ENCODE measurements at regions not wholly inside any gene's neighbourhood (a gene's known extent, or its start where the extent isn't known, plus 50 kb on each side); places are given as distances from the start of the nearest gene placed in this dataset.
"Not testable (repeated sequence)": the region's sequence is repeated elsewhere in the genome, so short reads cannot be mapped to it uniquely, and the experiment has no call there.

GRCh38 chr7:142440219-142440905, 182.5 kb upstream of the PRSS58 start:
- DNase-seq (ENCODE audit: low read depth): peak; percentile 41
- no peak for TF ChIP-seq CTCF (conservative IDR thresholded peaks at IDR 0.05; ENCODE audit: low read depth, low read length)
- no peak overlapping the region for H3K4me3 ChIP-seq (ENCODE audit: low read depth, low read length)

DNA sequence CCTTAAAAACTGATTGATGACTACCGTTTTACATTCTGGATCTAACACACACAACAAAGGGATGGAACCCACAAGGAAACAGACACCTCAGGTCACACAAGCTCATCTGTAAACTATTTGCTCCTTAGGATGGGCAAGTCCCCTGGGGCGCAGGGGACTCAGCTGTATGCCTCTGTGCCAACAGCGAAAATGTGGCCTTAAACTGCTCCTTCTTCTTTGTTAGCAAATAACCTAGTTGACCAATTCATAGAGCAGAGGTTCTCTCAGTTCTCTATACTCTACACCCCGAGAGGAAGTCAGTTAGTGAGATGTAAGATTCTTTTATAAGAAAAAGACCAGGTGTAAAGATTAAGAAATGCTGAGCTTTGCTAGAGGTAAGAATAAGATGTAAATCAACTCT, 181.9 kb upstream of the PRSS58 start:
- no peak for DNase-seq (ENCODE audit: low read depth)
- no peak overlapping the region for H3K4me3 ChIP-seq (ENCODE audit: low read depth, low read length)

GRCh38 chr7:142438923-142439515, 181.2 kb upstream of the PRSS58 start:
- no peak for TF ChIP-seq CTCF (conservative IDR thresholded peaks at IDR 0.05; ENCODE audit: low read depth, low read length)
- no peak for DNase-seq (ENCODE audit: low read depth)
- H3K4me3 ChIP-seq (ENCODE audit: low read depth, low read length): no peak overlapping the region

More for the DNA sequence above, 181.9 kb upstream of the PRSS58 start:
- no peak for TF ChIP-seq CTCF (conservative IDR thresholded peaks at IDR 0.05; ENCODE audit: low read depth, low read length)

DNA sequence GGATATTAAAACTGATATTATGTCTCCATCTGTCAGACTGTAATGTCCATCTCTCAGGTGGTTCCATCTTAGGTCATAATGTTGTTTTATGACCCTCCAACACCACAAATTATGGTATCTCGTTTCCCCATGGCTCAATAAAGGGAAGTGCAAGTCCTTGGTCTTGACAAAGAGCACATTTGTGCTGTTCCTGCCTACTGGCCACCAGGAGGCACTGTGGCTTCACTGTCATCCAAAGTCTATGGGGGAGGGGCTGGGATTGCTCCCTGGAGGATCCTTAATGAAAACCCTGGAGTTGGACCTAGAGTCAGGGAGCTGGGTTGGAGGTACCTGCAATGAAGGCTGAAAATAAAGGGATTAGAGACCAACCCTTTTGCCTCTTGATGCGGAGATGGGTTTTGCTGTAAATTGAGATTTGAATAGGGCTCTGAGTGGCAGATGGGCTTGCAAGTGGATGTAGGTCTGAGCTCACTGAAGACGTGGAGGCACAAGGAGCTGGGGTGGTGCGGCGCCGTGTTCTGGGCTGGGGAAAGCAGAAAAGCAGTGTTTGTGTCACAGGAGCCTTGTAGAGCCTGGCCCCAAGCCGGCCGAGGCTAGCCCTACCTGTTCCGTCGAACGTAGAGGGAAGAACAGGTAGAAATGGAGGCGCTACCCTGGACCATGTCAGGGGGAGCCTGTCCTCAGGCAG, 180.5 kb upstream of the PRSS58 start:
- peak; percentile 93 for TF ChIP-seq CTCF (conservative IDR thresholded peaks at IDR 0.05; ENCODE audit: low read depth, low read length)
- H3K4me3 ChIP-seq (ENCODE audit: low read depth, low read length): no peak overlapping the region
- DNase-seq (ENCODE audit: low read depth): no peak

DNA sequence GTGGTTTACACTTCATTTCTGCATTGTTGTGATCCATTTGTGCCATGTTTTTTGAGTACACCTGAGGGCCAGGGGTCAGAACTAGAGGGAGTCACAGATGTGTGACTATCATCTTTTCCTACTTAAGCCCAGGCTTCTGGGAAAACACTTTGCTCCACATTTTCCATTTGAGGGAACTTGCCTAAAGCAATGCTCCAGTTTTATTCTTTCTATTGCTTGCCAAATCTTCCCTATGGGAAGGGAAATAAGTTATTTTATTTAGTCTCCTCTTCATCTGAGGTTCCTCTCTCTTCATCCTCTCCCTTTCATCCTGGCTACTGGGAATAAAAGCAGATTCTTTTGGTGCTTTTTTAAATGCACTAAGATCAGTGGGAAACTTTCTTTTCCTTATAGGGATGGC, 179.9 kb upstream of the PRSS58 start:
- TF ChIP-seq CTCF (conservative IDR thresholded peaks at IDR 0.05; ENCODE audit: low read depth, low read length): no peak
- no peak overlapping the region for H3K4me3 ChIP-seq (ENCODE audit: low read depth, low read length)
- DNase-seq (ENCODE audit: low read depth): no peak

- TF ChIP-seq CTCF (conservative IDR thresholded peaks at IDR 0.05; ENCODE audit: low read depth, low read length): no peak
- H3K4me3 ChIP-seq (ENCODE audit: low read depth, low read length): no peak overlapping the region
- DNase-seq (ENCODE audit: low read depth): no peak
These were observed 178.7 kb upstream of the PRSS58 start for GRCh38 chr7:142436601-142437000.

DNA sequence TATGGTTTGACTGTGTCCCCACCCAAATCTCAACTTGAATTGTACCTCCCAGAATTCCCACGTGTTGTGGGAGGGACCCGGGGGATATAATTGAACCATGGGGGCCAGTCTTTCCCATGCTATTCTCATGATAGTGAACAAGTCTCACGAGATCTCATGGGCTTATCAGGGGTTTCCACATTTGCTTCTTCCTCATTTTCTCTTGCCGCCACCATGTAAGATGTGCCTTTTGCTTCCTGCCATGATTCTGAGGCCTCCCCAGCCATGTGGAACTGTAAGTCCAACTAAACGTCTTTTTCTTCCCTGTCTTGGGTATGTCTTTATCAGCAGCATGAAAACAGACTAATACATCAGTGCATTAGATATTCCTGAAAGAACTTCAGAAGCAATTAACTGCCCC, 177.7 kb upstream of the PRSS58 start:
- DNase-seq (ENCODE audit: low read depth): not testable (repeated sequence)

More for the DNA sequence above, 177.7 kb upstream of the PRSS58 start:
- H3K4me3 ChIP-seq (ENCODE audit: low read depth, low read length): not testable (repeated sequence)
